ENCODE measurements at regions not wholly inside any gene's neighbourhood (a gene's known extent, or its start where the extent isn't known, plus 50 kb on each side); places are given as distances from the start of the nearest gene placed in this dataset.

GRCh38 chr12:107635139-107635538 is 50.5 kb upstream of the PWP1 start:
- peak; percentile 75 for TF ChIP-seq CREB1 (IDR thresholded peaks at IDR 0.05)
- TF ChIP-seq POLR2AphosphoS5 (IDR thresholded peaks at IDR 0.05; ENCODE audit: low read depth, low read length): peak; percentile 65
- TF ChIP-seq CTCF (IDR thresholded peaks at IDR 0.05; ENCODE audit: control extremely low read depth in 1 of 3, insufficient read depth in 1 of 3, low read depth in 1 of 3, low read length in 3 of 3): no peak
- TF ChIP-seq KDM5A (IDR thresholded peaks at IDR 0.05; ENCODE audit: low read length): no peak
- no peak for TF ChIP-seq CEBPB (IDR thresholded peaks at IDR 0.05; ENCODE audit: low read depth, low read length)
- TF ChIP-seq RXRA (IDR thresholded peaks at IDR 0.05; ENCODE audit: insufficient read depth, low read depth, low read length): no peak
- TF ChIP-seq CHD7 (IDR thresholded peaks at IDR 0.05; ENCODE audit: insufficient replicate concordance, low read length): no peak
- TF ChIP-seq RFX5 (IDR thresholded peaks at IDR 0.05; ENCODE audit: borderline replicate concordance, low read depth, low read length): no peak
- TF ChIP-seq NRF1 (IDR thresholded peaks at IDR 0.05; ENCODE audit: low read depth, low read length): no peak
- no peak for TF ChIP-seq JUND (IDR thresholded peaks at IDR 0.05; ENCODE audit: low read length)
- TF ChIP-seq MAX (IDR thresholded peaks at IDR 0.05): no peak
- TF ChIP-seq ZNF274 (IDR thresholded peaks at IDR 0.05; ENCODE audit: borderline replicate concordance, extremely low read depth, low read length): no peak
- TF ChIP-seq EZH2 (IDR thresholded peaks at IDR 0.05; ENCODE audit: low read depth, low read length, severe bottlenecking): no peak
- TF ChIP-seq SP1 (IDR thresholded peaks at IDR 0.05; ENCODE audit: low read depth, low read length): 0 out of 2 replicates have a peak, but pooled peaks have one; percentile 47

All from H1 (cell line).